ENCODE measurements at regions not wholly inside any gene's neighbourhood (a gene's known extent, or its start where the extent isn't known, plus 50 kb on each side); places are given as distances from the start of the nearest gene placed in this dataset.
"Not testable (repeated sequence)": the region's sequence is repeated elsewhere in the genome, so short reads cannot be mapped to it uniquely, and the experiment has no call there.

DNA sequence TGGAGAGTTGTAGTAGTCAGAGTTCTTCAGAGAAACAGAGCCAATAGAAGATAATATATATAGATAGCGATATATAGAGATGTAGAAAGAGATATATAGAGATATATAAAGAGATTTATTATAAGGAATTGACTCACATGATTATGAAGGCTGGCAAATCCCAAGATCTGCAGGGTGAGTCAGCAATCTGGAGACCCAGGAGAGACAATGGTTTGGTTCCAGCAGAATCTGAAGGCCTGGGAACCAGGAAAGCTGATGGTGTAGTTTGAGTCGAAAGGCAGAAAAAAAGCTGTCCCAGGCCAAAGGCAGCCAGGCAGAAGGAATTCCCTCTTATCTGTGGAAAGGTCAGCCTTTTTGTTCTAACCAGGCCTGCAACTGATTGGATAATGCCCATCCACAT is 194.1 kb downstream of the NUFIP1 start:
- intact Hi-C loops (cut with DNase I), result no loop called here
- DNase-seq (no peak), ATAC-seq (no peak)

DNA sequence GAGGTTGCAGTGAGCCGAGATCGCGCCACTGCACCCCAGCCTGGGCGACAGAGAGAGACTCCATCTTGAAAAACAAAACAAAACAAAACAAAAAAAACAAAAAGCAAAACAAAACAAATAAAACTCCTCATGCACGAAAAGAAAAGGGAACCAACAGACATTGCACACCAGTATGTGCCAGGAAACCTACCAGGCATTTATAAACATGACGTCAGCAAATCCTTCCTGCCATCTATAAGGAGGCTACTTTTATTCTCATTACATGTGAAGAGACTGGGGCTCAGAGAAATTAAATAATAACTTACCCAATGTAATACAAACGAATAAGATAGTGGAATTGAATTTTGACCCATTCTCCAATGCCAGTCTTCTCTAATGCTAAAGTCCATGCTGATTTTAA is 197.2 kb downstream of the NUFIP1 start:
- intact Hi-C loops (cut with DNase I), result no loop called here
- ATAC-seq (no peak), DNase-seq (no peak)

- intact Hi-C loops (cut with DNase I), result no loop called here
- DNase-seq (no peak), ATAC-seq (no peak)
These were observed 199.0 kb downstream of the NUFIP1 start for GRCh38 chr13:44790289-44790688.

DNA sequence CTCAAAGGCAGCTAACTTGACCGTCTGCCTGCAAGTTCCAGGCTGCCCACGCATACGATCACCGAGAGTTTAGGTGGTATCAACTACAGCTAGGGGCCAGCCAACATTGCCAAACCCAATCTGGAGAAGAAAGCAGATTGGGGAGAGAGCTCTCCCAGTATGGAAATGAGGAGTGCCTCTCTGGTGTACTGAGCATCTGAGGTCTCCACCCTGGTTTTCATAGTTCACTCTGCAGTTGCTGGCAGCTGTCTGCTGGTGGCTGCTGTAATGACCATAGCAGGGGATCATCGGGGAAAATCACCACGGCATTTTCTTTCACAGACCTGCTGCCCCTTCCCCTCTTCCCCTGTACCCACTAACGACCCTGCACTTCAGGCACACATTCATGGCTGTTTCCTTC is 201.7 kb downstream of the NUFIP1 start:
- intact Hi-C loops (cut with DNase I), result no loop called here
- no peak for DNase-seq
- ATAC-seq, result no peak

- no peak for ATAC-seq
- no peak for DNase-seq
- intact Hi-C loops (cut with DNase I), result no loop called here
These were observed 202.5 kb downstream of the NUFIP1 start for GRCh38 chr13:44786756-44787155.

DNA sequence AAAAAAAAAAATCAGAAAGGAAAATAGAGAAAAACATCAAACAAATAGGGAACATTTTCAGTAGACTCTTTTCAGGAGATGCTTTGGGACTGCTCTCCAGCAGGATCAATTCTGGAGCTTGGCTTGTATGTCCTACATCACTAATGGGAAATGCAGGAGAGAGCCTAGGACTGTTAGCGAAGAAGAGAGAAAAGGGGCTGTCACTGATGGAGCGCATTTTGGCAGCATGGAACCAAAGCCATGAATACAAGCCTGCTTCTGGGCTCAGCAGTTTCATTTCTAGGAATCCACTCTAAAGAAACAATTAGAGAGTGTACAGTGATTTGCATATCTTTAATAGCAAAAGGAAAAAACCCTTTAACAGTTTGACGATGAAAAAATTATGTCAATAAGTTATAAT is 203.9 kb downstream of the NUFIP1 start:
- DNase-seq (no peak), ATAC-seq (no peak)
- intact Hi-C loops (cut with DNase I), result no loop called here

GRCh38 chr13:44784708-44785080 is 204.6 kb downstream of the NUFIP1 start:
- DNase-seq, result no peak
- intact Hi-C loops (cut with DNase I), result no loop called here
- ATAC-seq, result no peak

DNA sequence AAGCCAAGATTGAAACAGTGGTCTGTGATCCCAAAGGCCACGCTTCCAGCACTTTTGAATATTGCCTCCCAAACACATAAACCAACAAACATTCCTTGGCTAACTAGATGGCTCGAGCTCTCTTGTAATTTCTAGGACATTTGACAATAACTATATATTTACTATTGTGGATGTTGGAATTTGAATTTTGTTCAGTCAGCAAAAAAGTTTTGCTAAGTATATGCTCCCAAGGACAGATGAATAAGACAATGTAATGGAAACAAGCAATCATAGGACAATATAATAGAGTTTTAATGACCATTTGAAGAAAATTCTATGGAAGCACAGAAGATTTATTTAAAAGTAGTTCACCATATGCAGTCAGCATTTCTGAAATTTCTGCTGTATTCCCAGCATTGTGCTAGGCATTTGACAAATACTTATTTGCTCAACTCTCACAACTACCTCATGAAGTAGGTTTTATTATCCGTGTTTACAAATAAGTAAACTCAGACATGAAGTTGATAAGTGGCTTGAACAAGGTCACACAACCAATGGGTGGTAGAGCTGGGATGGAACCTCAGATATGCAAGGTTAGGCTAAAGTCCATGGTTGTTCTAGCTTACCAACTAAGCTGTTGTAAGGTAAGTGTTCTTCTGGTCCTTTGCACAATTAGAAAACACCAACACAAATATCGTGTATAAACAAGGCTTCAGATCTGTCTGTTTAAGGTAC is 205.1 kb downstream of the NUFIP1 start:
- DNase-seq (no peak), ATAC-seq (no peak)
- intact Hi-C loops (cut with DNase I), result no loop called here

- DNase-seq (no peak), ATAC-seq (no peak)
- intact Hi-C loops (cut with DNase I), result no loop called here
These were observed 204.6 kb upstream of the TSC22D1 start for GRCh38 chr13:44780591-44781280.

GRCh38 chr13:44778761-44779484 is 202.8 kb upstream of the TSC22D1 start:
- DNase-seq (no peak), ATAC-seq (no peak)
- intact Hi-C loops (cut with DNase I), result no loop called here

- DNase-seq; ATAC-seq; intact Hi-C loops (cut with DNase I): not testable (repeated sequence)
These were observed 199.2 kb upstream of the TSC22D1 start for GRCh38 chr13:44775290-44775689.

- DNase-seq (no peak), ATAC-seq (no peak)
- intact Hi-C loops (cut with DNase I), result no loop called here
These were observed 194.8 kb upstream of the TSC22D1 start for GRCh38 chr13:44770951-44771350.

GRCh38 chr13:44769686-44770085 is 193.6 kb upstream of the TSC22D1 start:
- DNase-seq, result no peak
- intact Hi-C loops (cut with DNase I), result no loop called here
- no peak for ATAC-seq

- intact Hi-C loops (cut with DNase I), result no loop called here
- peak in 1 of 2 donors; percentile 34 for ATAC-seq
- DNase-seq, result no peak
These were observed 192.8 kb upstream of the TSC22D1 start for GRCh38 chr13:44768775-44769581.

DNA sequence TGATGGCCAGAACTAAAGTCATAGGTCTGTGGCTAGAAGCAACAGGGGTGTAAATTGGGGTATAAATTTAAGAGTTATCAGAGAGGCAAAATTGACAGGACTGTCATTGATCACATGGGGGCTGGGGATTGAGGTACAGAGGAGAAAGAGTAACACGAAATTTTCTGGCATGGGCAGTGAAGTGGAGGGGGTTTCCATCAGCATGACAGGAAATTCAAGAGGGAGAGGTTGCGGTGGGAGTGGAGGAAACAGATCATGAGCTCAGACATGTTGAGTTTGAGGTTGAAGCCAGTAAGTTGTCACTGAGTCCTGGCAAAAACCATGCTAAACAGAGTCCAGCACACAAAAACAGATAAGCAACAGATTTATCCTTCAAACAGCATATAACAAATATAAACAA is 192.1 kb upstream of the TSC22D1 start:
- no peak for ATAC-seq
- intact Hi-C loops (cut with DNase I), result no loop called here

DNA sequence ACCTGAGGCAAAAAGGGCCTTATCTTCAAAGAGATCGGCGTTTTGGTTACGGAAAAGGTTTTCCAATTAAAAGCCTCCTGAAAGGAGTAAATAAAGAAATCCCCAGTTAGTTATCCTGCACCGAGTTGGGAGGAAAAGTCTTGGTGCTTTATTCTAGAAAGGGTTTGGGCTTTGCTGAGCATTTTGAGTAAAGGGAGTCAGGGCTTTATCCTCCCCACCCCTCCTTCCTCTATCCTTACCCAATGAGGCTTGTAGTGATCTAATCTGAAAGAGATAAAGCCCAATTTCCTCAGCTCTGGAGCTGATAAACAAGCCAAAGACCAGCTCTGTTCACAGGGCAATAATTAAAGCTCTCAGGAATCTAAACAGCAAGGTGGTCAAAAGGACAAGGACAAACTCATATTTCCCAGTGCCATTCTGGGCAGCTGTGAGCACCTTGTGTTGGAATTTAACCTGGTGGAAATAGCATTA is 188.9 kb upstream of the TSC22D1 start:
- DNase-seq (no peak), ATAC-seq (peak in 1 of 2 donors; percentile 25)
- intact Hi-C loops (cut with DNase I), result no loop called here

More for the DNA sequence above, 192.1 kb upstream of the TSC22D1 start:
- no peak for DNase-seq

- ATAC-seq (peak in 1 of 2 donors; percentile 18), DNase-seq (no peak)
- intact Hi-C loops (cut with DNase I), result no loop called here
These were observed 188.2 kb upstream of the TSC22D1 start for GRCh38 chr13:44764302-44764692.

DNA sequence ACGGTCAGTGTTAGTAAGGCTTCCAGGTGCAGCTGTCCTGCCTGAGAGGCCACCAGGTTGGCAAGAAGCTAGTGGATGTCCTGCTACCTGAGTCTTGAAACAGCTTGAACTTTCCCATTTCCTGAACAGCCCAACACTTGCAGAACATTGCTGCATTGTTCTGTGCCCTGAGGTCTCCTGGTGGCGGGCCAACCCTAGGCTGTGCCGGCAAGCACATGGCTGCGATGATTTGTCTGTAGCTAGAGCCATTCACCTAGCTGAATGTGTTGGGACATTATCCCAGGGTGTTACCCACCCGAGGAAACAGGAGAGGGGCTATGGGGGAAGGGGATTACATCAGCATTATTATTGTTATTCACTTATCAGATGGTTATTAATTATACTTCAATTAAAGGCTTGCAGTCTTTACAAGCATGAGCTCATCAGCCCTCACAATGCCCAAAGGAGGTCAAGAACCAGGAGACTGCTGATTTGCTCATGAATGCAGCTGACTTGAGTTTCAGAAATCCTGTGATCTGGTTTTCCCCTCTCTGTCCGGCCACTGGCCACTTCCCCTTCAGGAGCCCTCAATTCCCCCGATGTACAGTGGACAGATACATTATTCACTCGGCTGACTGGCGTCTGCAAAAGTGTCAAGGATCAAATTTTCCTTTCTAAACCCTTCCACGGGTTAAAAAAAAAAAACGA is 187.6 kb upstream of the TSC22D1 start:
- intact Hi-C loops (cut with DNase I), result no loop called here
- ATAC-seq (peak in 1 of 2 donors; percentile 53), DNase-seq (no peak)

- no peak for DNase-seq
- ATAC-seq, result no peak
- intact Hi-C loops (cut with DNase I), result no loop called here
These were observed 186.8 kb upstream of the TSC22D1 start for GRCh38 chr13:44762911-44763310.
